ENCODE measurements at regions not wholly inside any gene's neighbourhood (a gene's known extent, or its start where the extent isn't known, plus 50 kb on each side); places are given as distances from the start of the nearest gene placed in this dataset.

DNA sequence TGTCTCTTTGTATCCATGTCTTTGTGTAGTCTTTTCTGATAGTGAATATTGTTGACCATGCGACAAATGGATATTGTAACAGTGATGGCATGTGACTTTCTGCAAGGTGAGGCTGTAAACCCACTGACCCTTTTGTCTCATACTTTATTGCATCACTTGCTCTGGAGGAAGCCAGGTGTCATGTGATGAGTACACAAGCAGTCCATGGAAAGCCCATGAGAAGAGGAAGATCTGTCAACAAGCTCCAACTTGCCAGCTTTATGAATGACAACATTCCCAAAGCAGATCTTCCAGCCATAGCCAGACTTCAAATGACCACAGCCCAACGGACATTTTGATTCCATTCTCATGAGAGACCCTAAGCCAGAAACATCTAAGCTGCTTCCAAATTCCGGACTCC is 450.1 kb upstream of the ACTBL2 start:
- TF ChIP-seq POLR2A (IDR thresholded peaks at IDR 0.05) (no peak), POLR2AphosphoS5 (IDR thresholded peaks at IDR 0.05) (no peak)

All from breast epithelium (tissue), 3 donors.